ENCODE measurements at regions not wholly inside any gene's neighbourhood (a gene's known extent, or its start where the extent isn't known, plus 50 kb on each side); places are given as distances from the start of the nearest gene placed in this dataset.

DNA sequence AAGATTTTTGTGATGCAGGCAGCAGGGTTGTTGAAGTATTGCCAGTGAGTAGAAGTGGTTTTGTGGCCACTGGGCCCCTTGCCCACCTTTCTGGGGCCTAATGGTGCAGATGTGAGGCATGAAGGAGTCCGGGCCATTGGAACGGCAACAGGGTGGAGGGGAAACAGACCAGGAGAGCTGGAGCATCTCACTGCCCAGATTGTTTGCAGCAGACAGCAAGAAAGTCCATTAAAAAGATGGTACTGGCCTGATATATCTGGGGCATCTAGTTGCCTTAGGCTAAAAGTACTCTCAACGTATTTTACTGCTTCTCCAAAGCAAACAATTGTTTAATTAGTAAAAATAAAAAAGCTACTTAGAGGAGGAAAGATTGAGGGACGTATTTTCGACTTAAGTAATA is 298.4 kb downstream of the SATB1 start (continued):
- no peak for TF ChIP-seq POLR2AphosphoS2 (conservative IDR thresholded peaks at IDR 0.05; ENCODE audit: low read length)
- TF ChIP-seq POLR2A (IDR thresholded peaks at IDR 0.05; ENCODE audit: low read length): no peak
- TF ChIP-seq, protein P1, sequence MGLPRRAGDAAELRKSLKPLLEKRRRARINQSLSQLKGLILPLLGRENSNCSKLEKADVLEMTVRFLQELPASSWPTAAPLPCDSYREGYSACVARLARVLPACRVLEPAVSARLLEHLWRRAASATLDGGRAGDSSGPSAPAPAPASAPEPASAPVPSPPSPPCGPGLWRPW (IDR thresholded peaks at IDR 0.05): no peak
- TF ChIP-seq GATA3 (IDR thresholded peaks at IDR 0.05; ENCODE audit: borderline replicate concordance): no peak
- TF ChIP-seq PHF8 (IDR thresholded peaks at IDR 0.05; ENCODE audit: borderline replicate concordance, low read depth): no peak
- no peak for TF ChIP-seq ZFP36 (IDR thresholded peaks at IDR 0.05; ENCODE audit: borderline replicate concordance, partially characterized antibody)
- no peak for TF ChIP-seq CHD2 (IDR thresholded peaks at IDR 0.05; ENCODE audit: low read length, partially characterized antibody)
- no peak for TF ChIP-seq MAZ (IDR thresholded peaks at IDR 0.05; ENCODE audit: borderline replicate concordance, low read depth, low read length)

DNA sequence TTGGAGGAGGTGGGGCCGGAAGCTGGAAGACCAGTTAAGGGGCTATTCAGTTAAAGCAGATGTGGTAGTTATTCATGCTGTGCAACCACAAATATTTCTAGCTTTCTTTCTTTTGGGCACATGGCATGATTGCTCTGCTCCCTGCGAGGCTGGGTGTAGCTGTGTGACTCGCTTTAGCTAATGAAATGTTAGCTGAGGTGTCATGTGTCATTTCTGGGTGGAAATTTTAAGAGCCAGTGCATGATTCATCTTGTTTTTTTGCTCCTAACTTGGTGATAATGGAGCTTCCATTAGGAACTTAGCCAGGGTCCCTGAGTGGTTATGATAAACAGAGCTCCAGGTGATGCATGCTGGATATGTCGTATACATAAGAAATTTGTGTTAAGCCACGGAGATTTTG is 300.6 kb downstream of the SATB1 start:
- ATAC-seq: no peak
- Histone ChIP-seq H3K9me3 (no peaks in the 10 kb centered on the region), H3K4me3 (no peak overlapping the region), H3K27ac (no peak overlapping the region), H3K4me2 (no peak overlapping the region), H3K4me1 (0 out of 3 replicates have a peak, but pooled peaks cover 6% of the 10 kb centered on the region)
- 43% methylated on average over 5 of the region's 5 CpGs for WGBS (ENCODE audit: missing lambda C conversion rate)
- DNase-seq (ENCODE audit: low read depth in 1 of 2, low spot score in 1 of 2): no peak
- no peak for TF ChIP-seq EP300 (IDR thresholded peaks at IDR 0.05)
- no peak for TF ChIP-seq NPAS2 (CRISPR knock-in tag; IDR thresholded peaks at IDR 0.05; ENCODE audit: borderline replicate concordance)
- no peak for TF ChIP-seq CHD4 (IDR thresholded peaks at IDR 0.05; ENCODE audit: borderline replicate concordance)
- no peak for TF ChIP-seq EHF (CRISPR knock-in tag; IDR thresholded peaks at IDR 0.05)
- no peak for TF ChIP-seq RAD21 (conservative IDR thresholded peaks at IDR 0.05 in 1 of 2, IDR thresholded peaks at IDR 0.05 in 1 of 2)
- TF ChIP-seq EHMT2 (IDR thresholded peaks at IDR 0.05; ENCODE audit: low read depth): no peak
- TF ChIP-seq HDAC2 (IDR thresholded peaks at IDR 0.05): no peak
- no peak for TF ChIP-seq FOSL2 (IDR thresholded peaks at IDR 0.05)
- no peak for TF ChIP-seq FOSL2 (CRISPR knock-in tag; IDR thresholded peaks at IDR 0.05)
- TF ChIP-seq, protein P2, sequence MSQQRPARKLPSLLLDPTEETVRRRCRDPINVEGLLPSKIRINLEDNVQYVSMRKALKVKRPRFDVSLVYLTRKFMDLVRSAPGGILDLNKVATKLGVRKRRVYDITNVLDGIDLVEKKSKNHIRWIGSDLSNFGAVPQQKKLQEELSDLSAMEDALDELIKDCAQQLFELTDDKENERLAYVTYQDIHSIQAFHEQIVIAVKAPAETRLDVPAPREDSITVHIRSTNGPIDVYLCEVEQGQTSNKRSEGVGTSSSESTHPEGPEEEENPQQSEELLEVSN (IDR thresholded peaks at IDR 0.05; ENCODE audit: borderline replicate concordance, low read depth): no peak
- no peak for TF ChIP-seq ZFP36 (IDR thresholded peaks at IDR 0.05; ENCODE audit: borderline replicate concordance, partially characterized antibody)
- no peak for TF ChIP-seq REST (IDR thresholded peaks at IDR 0.05)
- no peak for TF ChIP-seq MAZ (IDR thresholded peaks at IDR 0.05; ENCODE audit: borderline replicate concordance, low read depth, low read length)
- TF ChIP-seq HOXB5 (CRISPR knock-in tag; IDR thresholded peaks at IDR 0.05): no peak
- TF ChIP-seq FOXS1 (CRISPR knock-in tag; IDR thresholded peaks at IDR 0.05): no peak
- TF ChIP-seq BHLHE40 (IDR thresholded peaks at IDR 0.05; ENCODE audit: low read depth, low read length): no peak
- ChIA-PET CTCF (no interaction called here), POLR2A (no interaction called here)
- FAIRE-seq: no peak

GRCh38 chr3:18122264-18122663 is 302.9 kb downstream of the SATB1 start:
- TF ChIP-seq, protein P3, sequence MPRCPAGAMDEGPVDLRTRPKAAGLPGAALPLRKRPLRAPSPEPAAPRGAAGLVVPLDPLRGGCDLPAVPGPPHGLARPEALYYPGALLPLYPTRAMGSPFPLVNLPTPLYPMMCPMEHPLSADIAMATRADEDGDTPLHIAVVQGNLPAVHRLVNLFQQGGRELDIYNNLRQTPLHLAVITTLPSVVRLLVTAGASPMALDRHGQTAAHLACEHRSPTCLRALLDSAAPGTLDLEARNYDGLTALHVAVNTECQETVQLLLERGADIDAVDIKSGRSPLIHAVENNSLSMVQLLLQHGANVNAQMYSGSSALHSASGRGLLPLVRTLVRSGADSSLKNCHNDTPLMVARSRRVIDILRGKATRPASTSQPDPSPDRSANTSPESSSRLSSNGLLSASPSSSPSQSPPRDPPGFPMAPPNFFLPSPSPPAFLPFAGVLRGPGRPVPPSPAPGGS (IDR thresholded peaks at IDR 0.05): no peak
- TF ChIP-seq GATA3 (IDR thresholded peaks at IDR 0.05; ENCODE audit: borderline replicate concordance) (no peak), HOXA7 (CRISPR knock-in tag; IDR thresholded peaks at IDR 0.05) (no peak), EHMT2 (IDR thresholded peaks at IDR 0.05; ENCODE audit: low read depth) (no peak), NFE2L2 (conservative IDR thresholded peaks at IDR 0.05; ENCODE audit: low read length) (no peak), ZNF302 (CRISPR knock-in tag; IDR thresholded peaks at IDR 0.05) (no peak), FOXS1 (CRISPR knock-in tag; IDR thresholded peaks at IDR 0.05) (no peak), ZSCAN20 (CRISPR knock-in tag; IDR thresholded peaks at IDR 0.05) (no peak), HEYL (CRISPR knock-in tag; IDR thresholded peaks at IDR 0.05) (no peak), RAD21 (conservative IDR thresholded peaks at IDR 0.05 in 1 of 2, IDR thresholded peaks at IDR 0.05 in 1 of 2) (no peak), RFX5 (IDR thresholded peaks at IDR 0.05) (no peak), ZFP36 (IDR thresholded peaks at IDR 0.05; ENCODE audit: borderline replicate concordance, partially characterized antibody) (no peak)
- TF ChIP-seq, protein P4, sequence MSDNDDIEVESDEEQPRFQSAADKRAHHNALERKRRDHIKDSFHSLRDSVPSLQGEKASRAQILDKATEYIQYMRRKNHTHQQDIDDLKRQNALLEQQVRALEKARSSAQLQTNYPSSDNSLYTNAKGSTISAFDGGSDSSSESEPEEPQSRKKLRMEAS (IDR thresholded peaks at IDR 0.05): no peak
- Histone ChIP-seq H3K4me1 (peaks cover 12% of the 10 kb centered on the region; the same call in 1 of the 3 replicates), H3K9me3 (no peaks in the 10 kb centered on the region), H3K4me3 (no peak overlapping the region), H3K4me2 (no peak overlapping the region), H3K27ac (no peak overlapping the region)
- CTCF ChIA-PET: interaction anchor here (1.3 kb wide), 1 partner anchor 20 kb away, joined by 3 read pairs; no protein-coding TSS in a partner anchor
- 54% methylated on average over 2 of the region's 2 CpGs for WGBS (ENCODE audit: missing lambda C conversion rate)
- POLR2A ChIA-PET: no interaction called here
- ATAC-seq (no peak), FAIRE-seq (no peak), DNase-seq (ENCODE audit: low read depth in 1 of 2, low spot score in 1 of 2) (no peak)

Measured in A549 (cell line).